ENCODE measurements at regions not wholly inside any gene's neighbourhood (a gene's known extent, or its start where the extent isn't known, plus 50 kb on each side); places are given as distances from the start of the nearest gene placed in this dataset.

- no peak overlapping the region for H3K4me3 ChIP-seq (ENCODE audit: low read depth, low read length)
- TF ChIP-seq CTCF (IDR thresholded peaks at IDR 0.05; ENCODE audit: low read depth, low read length, missing control alignments), result no peak
- no peak for DNase-seq (ENCODE audit: low read depth)
These were observed 985.5 kb downstream of the TLE4 start for GRCh38 chr9:80557256-80557655.

- no peak for DNase-seq (ENCODE audit: low read depth)
- no peak overlapping the region for H3K4me3 ChIP-seq (ENCODE audit: low read depth, low read length)
- no peak for TF ChIP-seq CTCF (IDR thresholded peaks at IDR 0.05; ENCODE audit: low read depth, low read length, missing control alignments)
These were observed 984.9 kb downstream of the TLE4 start for GRCh38 chr9:80556631-80557030.

GRCh38 chr9:80555782-80556325, 984.1 kb downstream of the TLE4 start:
- no peak overlapping the region for H3K4me3 ChIP-seq (ENCODE audit: low read depth, low read length)
- no peak for DNase-seq (ENCODE audit: low read depth)
- TF ChIP-seq CTCF (IDR thresholded peaks at IDR 0.05; ENCODE audit: low read depth, low read length, missing control alignments), result no peak

GRCh38 chr9:80554856-80555255, 983.1 kb downstream of the TLE4 start:
- no peak overlapping the region for H3K4me3 ChIP-seq (ENCODE audit: low read depth, low read length)
- DNase-seq (ENCODE audit: low read depth), result no peak
- TF ChIP-seq CTCF (IDR thresholded peaks at IDR 0.05; ENCODE audit: low read depth, low read length, missing control alignments), result no peak

GRCh38 chr9:80554301-80554700, 982.5 kb downstream of the TLE4 start:
- TF ChIP-seq CTCF (IDR thresholded peaks at IDR 0.05; ENCODE audit: low read depth, low read length, missing control alignments), result no peak
- no peak overlapping the region for H3K4me3 ChIP-seq (ENCODE audit: low read depth, low read length)
- no peak for DNase-seq (ENCODE audit: low read depth)

- no peak for DNase-seq (ENCODE audit: low read depth)
These were observed 981.2 kb downstream of the TLE4 start for GRCh38 chr9:80552931-80553330.

More at GRCh38 chr9:80552931-80553330, 981.2 kb downstream of the TLE4 start:
- no peak for TF ChIP-seq CTCF (IDR thresholded peaks at IDR 0.05; ENCODE audit: low read depth, low read length, missing control alignments)
- no peak overlapping the region for H3K4me3 ChIP-seq (ENCODE audit: low read depth, low read length)
